ENCODE measurements at regions not wholly inside any gene's neighbourhood (a gene's known extent, or its start where the extent isn't known, plus 50 kb on each side); places are given as distances from the start of the nearest gene placed in this dataset.

DNA sequence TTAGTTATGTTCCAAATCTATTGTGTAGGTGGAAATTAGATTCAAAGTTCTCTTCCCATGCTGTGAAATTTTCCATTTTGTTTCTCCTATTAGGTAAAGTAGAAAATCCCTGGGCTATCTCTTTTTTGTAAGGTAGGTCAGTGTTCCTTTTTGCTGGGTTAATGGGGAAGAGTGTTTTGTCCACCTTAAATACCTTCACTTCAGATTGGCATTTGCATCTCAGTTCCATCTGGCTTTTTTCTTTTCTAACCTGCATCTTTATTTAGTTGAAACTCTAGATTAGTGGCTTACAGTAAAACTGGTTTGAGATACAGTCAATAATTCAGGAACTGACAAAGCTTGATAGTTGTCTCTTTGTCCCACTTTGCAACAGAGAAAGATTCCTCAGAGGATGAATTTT is 1115.8 kb downstream of the PDHA2 start:
- Histone ChIP-seq H3K4me1 (no peaks in the 10 kb centered on the region), H3K36me3 (no peaks in the 10 kb centered on the region), H3K27ac (no peak overlapping the region), H3K9me3 (no peaks in the 10 kb centered on the region), H3K4me3 (replicated peaks in 1 of 3) (no peak overlapping the region), H3K27me3 (no peaks in the 10 kb centered on the region)
- intact Hi-C loops (cut with DNase I): no loop called here
- TF ChIP-seq, protein P1, sequence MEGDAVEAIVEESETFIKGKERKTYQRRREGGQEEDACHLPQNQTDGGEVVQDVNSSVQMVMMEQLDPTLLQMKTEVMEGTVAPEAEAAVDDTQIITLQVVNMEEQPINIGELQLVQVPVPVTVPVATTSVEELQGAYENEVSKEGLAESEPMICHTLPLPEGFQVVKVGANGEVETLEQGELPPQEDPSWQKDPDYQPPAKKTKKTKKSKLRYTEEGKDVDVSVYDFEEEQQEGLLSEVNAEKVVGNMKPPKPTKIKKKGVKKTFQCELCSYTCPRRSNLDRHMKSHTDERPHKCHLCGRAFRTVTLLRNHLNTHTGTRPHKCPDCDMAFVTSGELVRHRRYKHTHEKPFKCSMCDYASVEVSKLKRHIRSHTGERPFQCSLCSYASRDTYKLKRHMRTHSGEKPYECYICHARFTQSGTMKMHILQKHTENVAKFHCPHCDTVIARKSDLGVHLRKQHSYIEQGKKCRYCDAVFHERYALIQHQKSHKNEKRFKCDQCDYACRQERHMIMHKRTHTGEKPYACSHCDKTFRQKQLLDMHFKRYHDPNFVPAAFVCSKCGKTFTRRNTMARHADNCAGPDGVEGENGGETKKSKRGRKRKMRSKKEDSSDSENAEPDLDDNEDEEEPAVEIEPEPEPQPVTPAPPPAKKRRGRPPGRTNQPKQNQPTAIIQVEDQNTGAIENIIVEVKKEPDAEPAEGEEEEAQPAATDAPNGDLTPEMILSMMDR (IDR thresholded peaks at IDR 0.05): no peak
- TF ChIP-seq POLR2A (IDR thresholded peaks at IDR 0.05): no peak
- no peak for DNase-seq

DNA sequence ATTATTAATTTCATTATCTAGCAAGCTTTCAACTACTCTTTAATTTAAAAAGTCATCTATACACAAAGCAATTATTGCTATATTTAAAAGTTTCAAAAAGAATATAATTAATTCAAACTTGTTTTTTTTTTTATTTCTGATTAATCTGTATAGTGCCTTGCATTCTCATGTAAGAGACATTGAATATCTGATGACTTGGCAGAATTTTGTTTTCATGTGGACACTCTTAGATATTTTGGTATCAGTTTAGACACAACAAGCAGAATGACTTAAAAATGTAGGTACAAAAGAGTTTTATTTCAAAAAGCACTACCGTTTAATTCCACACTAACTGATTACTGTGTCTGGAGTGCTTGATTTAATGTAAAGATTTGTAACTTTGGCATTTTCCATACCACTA is 1129.6 kb downstream of the PDHA2 start:
- TF ChIP-seq, protein P1 (IDR thresholded peaks at IDR 0.05): no peak
- TF ChIP-seq POLR2A (IDR thresholded peaks at IDR 0.05): no peak
- H3K4me3 ChIP-seq (replicated peaks in 1 of 3): no peak overlapping the region
- no peak overlapping the region for H3K27ac ChIP-seq
- no peak for DNase-seq
- H3K9me3 ChIP-seq: no peaks in the 10 kb centered on the region
- WGBS, 2 donors: 91 to 92% methylated on average over 1 of the region's 1 CpG
- no peaks in the 10 kb centered on the region for H3K27me3 ChIP-seq
- intact Hi-C loops (cut with DNase I): no loop called here
- no peaks in the 10 kb centered on the region for H3K4me1 ChIP-seq
- H3K36me3 ChIP-seq: no peaks in the 10 kb centered on the region

DNA sequence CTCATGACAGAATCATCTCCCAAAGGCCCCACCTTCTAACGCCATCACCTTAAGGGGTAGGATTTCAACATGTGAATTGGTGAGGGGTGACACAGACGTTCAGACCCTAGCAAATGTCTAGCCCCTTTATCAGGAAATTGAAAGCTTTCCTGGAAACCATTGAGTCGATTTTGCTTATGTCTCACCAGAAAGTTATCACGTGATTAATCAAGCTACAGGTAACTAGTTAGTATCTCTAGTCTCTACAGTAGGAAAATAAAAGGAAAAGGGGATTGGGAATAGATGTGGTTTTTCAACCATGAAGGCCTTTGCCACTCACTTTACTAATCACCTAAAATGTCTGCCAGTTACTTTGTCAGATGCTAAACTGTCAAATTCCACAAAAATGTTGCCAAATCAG is 1133.0 kb downstream of the PDHA2 start:
- Histone ChIP-seq H3K4me1 (no peaks in the 10 kb centered on the region), H3K27ac (no peak overlapping the region), H3K9me3 (no peaks in the 10 kb centered on the region), H3K4me3 (replicated peaks in 1 of 3) (no peak overlapping the region), H3K27me3 (no peaks in the 10 kb centered on the region), H3K36me3 (no peaks in the 10 kb centered on the region)
- WGBS, 2 donors: 86% methylated on average over 4 of the region's 4 CpGs
- DNase-seq: no peak
- TF ChIP-seq POLR2A (IDR thresholded peaks at IDR 0.05): no peak
- TF ChIP-seq, protein P1 (IDR thresholded peaks at IDR 0.05): no peak
- intact Hi-C loops (cut with DNase I): no loop called here

DNA sequence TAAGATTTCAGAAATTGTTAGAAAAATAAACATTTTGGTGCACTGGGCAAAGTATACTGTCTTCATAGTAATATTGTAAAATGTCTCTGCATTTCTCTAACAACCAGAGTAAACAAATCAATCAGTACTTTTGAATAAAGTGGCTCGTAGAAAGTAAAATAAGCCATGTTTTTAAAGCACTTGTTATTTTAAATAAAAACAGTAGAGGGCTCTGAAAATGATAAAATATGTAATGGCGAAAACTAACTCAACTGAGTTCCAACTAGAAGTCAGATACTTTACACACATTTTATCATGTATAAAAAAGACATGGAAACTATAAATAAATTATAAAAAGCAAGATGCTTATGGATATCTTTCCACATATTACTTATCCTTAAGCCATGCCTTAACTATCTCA is 1134.4 kb downstream of the PDHA2 start:
- no peaks in the 10 kb centered on the region for H3K4me1 ChIP-seq
- no peaks in the 10 kb centered on the region for H3K36me3 ChIP-seq
- no peak for DNase-seq
- H3K4me3 ChIP-seq (replicated peaks in 1 of 3): no peak overlapping the region
- intact Hi-C loops (cut with DNase I): no loop called here
- no peak overlapping the region for H3K27ac ChIP-seq
- no peaks in the 10 kb centered on the region for H3K27me3 ChIP-seq
- H3K9me3 ChIP-seq: no peaks in the 10 kb centered on the region
- WGBS, 2 donors: 75 to 85% methylated on average over 2 of the region's 2 CpGs
- TF ChIP-seq, protein P1 (IDR thresholded peaks at IDR 0.05): no peak

DNA sequence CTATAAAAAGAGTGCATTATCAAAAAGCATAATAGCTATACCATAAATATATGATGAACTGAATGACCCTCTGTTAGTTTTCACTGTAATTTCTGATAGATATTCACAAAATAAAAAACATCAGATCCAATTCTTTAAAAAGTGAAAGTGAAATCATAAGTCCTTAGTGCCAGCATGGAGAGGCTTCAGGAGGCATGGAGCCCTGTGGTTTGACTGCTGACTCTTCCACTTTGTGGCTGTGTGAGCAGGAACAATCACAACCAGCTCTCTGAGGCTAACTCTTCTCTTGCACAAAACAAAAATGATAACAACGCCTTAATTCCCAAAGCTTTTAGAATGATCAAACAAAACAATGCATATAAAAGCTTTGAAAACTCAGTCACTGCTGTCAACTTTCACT is 1143.9 kb downstream of the PDHA2 start:
- peaks cover 0 to 4% of the 10 kb centered on the region in 2 donors for H3K4me1 ChIP-seq
- H3K36me3 ChIP-seq: no peaks in the 10 kb centered on the region
- TF ChIP-seq, protein P1 (IDR thresholded peaks at IDR 0.05): no peak
- TF ChIP-seq POLR2A (IDR thresholded peaks at IDR 0.05): no peak
- WGBS, 2 donors: 51 to 54% methylated on average over 1 of the region's 1 CpG
- intact Hi-C loops (cut with DNase I): no loop called here
- no peak overlapping the region for H3K4me3 ChIP-seq (replicated peaks in 1 of 3)
- no peak overlapping the region for H3K27ac ChIP-seq
- DNase-seq: peak; percentile 12 to 15
- no peaks in the 10 kb centered on the region for H3K27me3 ChIP-seq
- no peaks in the 10 kb centered on the region for H3K9me3 ChIP-seq
